Adrenal gland (tissue), 5 donors: ENCODE measurements at regions not wholly inside any gene's neighbourhood (a gene's known extent, or its start where the extent isn't known, plus 50 kb on each side); places are given as distances from the start of the nearest gene placed in this dataset.

Experiments
- CTCF ChIP-seq, 6 experiments: fragments of 450-650 bp in 4 of 6; fragments of 200-600 bp in 2 of 6; sonication (generic) in 1 of 6; IDR thresholded peaks; 1 replicate in 5 of 6; 2 replicates in 1 of 6; pipeline versions ENCODE4 v1.5.1 to v1.8.0; 2016 to 2021; ENCODE audit warnings: antibody characterized with exemption in 6 of 6, mild to moderate bottlenecking in 2 of 6, moderate library complexity in 1 of 6
- POLR2A ChIP-seq, 2 donors: fragments of 450-650 bp; IDR thresholded peaks; one replicate each; pipeline ENCODE4 v1.6.1; 2017; ENCODE audit warnings: antibody characterized with exemption in 2 of 2, mild to moderate bottlenecking in 2 of 2, moderate library complexity in 1 of 2
- donor health status: DM: no; HTN: no; CAD: no.

DNA sequence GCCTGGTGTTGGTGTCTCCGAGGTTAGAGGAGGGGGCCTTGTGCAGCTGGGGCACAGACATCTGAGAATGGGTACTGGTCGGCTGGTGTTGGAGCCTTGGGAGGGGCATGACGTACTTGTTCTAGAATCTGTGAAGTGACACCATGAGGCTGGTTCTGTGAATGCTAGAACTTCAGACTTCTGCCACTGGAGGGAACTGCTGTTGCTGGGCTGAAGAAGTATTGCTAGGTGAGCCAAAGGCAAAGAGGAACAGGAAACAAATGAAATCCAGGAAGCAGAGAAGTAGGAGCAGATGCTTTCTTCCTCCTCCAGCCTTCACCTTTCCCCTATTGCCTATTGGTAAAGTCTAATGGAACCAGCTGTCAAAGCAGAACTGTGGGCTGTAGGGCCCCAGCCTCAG lies 120.9 kb upstream of the DDIT4L start:
- no peak for TF ChIP-seq POLR2A (IDR thresholded peaks at IDR 0.05)
- TF ChIP-seq CTCF (IDR thresholded peaks at IDR 0.05): no peak
